AG08395 (cell line): ENCODE measurements at regions not wholly inside any gene's neighbourhood (a gene's known extent, or its start where the extent isn't known, plus 50 kb on each side); places are given as distances from the start of the nearest gene placed in this dataset.

Experiments
- DNase-seq: peaks from one replicate; pipeline ENCODE4 v3.0.0; 2012; ENCODE audit warnings: mixed read lengths, low spot score

DNA sequence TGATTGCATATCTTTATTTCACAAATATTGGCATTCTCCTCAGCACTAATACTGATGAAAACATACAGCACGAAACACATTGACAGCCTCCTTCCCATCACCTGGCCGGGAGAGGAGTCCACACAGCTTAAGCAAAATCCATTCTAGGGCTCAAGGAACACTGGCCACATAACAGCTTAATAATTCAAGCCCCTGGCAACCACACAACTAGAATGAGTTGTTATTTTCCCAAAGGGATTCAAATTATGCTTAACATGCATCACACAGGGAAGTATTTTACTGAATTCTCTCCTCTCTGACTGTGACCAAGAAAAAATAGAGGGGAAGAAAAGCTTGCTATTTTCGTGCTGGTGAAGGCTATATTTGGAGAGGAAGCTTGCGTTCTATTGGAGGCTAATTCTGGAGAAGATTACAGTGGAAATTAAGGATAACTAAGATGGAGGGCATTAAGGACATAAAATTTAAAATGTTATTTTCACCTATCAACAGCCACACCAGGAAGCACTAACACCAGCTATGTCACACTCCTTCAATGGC lies 198.5 kb downstream of the ADGRG6 start:
- peak; percentile 9 for DNase-seq

DNA sequence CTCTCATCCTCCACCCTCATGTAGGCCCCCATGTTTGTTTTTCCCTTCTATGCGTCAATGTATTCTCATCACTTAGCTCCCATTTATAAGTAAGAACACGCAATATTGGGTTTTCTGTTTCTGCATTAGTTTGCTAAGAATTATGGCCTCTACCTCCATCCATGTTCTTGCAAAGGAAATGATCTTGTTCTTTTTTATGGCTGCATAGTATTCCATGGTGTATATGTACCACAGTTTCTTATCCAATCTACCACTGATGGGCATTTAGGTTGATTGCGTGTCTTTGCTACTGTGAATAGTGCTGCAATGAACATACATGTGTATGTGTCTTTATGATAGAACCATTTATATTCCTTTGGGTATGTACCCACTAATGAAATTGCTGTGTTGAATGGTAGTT lies 200.0 kb downstream of the ADGRG6 start:
- no peak for DNase-seq

DNA sequence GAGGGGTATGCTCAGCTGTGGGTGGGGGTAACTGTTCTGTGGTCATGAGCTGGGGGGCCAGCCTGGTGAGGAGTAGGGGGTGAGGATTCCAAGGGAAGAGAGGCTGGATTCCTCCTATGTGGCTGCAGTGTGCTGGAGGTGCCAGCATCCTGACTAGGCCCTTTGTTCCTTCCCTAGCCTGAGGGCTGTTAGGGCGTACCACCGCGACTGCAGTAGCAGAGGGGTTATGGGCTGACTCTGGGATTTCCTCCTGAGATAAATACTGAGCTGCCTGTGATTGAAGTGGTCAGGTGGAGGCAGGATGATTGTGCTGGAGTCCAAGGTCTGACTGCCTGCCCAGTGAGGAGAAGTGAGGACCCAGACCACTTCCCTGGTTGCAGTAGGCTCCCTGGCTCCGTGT lies 205.3 kb downstream of the ADGRG6 start:
- DNase-seq, result no peak

DNA sequence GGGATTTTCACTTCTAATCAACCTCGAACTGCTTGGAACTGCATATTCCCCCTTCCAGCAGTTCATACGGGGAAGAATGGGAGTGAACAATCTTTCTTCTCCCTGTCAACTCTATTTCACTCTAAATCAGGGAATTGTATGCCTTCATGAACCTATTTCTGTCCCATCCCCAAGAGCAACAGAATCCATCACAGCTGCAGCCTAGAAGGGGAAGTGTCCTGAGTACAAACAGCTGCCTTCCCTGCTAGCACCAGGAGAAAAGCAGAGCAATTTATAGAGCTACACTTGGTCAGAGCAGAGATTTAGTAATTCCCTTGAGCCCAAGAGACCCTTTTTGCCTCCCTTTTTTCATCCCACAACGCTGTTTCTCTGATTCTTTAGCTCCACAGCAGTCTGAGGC lies 208.4 kb downstream of the ADGRG6 start:
- DNase-seq, result no peak

DNA sequence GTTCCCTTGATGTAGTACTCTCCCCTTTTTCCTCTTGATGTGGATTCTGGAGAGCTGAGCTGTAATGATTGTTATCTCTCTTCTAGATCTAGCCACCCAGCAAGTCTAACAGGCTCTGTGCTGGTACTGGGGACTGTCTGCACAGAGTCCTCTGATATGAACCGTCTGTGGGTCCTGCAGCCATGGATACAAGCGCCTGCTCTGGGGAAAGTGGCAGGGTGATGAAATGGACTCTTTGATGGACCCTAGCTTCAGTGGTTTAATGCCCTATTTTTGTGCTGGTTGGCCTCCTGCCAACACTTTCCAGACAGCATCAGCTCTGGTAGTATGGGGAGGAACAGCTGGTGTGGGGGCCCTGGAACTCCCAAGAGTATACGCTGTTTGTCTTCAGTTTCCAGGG lies 216.3 kb downstream of the ADGRG6 start:
- no peak for DNase-seq

DNA sequence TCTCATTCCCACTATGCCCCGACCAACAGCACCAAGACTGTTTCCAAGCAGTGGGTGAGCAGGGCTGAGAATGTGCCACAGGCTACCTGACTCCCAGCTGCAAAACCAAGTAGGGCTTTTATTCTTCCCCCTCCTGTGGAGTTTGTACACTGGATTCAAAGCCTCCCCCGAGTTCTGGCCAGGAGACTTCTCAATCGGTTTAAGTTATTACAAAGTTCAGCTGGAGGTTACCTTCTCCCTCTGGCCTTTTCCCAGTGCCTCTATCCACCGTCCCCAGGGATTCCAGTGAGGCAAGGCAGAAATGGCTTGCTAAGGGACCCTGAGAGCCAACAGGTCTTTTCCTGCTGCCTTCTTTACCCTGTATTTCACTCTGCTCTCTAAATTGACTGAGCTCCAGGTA lies 217.0 kb downstream of the ADGRG6 start:
- DNase-seq, result no peak

DNA sequence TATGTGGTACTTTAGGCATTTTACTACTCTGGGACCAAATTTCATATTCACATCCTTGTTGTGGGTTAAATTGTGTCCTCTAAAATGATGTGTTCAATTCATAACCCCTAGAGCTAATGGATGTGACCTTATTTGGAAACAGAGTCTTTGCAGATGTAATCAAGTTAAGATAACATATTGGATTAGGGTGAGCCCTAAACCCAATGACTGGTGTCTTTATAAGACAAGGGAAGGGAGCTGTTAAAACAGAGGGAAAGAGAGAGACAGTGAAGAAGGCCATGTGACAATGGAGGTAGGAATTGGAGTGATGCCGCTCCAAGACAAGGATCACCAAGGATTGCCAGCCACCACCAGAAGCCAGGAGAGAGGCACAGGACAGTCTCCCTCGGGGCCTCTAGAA lies 220.0 kb downstream of the ADGRG6 start:
- DNase-seq, result no peak

DNA sequence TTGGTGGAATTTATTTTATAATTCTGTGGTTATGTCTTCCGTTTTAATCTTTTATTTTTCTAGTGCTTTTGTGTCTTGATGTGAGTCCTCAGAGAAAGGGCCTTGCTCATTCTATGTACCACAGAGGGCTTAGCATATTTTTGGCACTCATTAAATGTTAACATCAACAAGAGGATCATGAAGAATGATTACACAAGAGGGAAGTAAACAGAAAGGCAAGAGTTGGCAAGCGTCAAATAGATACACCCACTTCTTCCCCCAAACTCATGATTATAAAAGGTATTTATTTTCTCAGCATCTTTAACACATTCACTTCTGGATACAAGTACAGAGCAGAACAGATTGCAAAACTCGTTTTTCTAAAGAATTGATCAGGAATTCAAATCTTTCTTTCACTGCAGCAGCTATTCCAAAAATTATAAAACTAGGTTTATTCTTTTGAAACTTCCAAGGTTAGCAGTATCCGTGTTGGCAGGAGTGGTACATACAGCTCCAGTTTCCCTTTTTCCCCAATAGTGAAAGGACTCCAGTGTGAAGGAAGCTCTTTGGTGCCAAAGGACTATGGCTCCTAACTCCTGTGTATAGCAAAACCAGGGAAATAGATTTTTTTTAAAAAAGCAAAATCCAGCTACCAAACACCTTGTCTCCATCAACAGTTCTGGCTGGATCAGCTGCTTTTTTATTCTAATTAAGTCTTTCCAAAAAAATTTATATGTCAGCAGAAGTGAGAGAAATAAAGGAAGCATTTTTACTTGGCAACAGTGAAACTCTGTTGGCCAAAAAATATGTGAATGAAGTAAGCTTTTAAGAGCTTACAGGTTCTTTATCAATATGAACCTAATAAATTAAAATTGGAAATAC lies 221.9 kb downstream of the ADGRG6 start:
- DNase-seq, result no peak

DNA sequence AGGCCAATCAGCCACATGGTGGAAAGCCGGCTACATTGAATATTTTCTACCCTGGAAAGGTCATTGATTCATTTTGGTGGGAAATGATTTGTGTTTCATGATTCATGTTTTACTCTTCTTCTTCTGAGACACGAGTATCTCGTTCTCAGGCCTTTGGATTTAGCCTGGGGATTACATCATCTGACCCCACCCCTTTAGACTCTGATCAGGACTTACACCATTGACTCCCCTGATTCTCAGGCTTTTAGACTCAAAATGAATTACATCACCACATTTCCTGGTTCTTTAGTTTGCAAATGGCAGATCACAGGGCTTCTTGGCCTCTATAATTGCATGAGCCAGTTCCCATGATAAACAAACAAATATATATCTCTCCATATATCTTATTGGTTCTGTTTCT lies 228.8 kb downstream of the ADGRG6 start:
- no peak for DNase-seq

DNA sequence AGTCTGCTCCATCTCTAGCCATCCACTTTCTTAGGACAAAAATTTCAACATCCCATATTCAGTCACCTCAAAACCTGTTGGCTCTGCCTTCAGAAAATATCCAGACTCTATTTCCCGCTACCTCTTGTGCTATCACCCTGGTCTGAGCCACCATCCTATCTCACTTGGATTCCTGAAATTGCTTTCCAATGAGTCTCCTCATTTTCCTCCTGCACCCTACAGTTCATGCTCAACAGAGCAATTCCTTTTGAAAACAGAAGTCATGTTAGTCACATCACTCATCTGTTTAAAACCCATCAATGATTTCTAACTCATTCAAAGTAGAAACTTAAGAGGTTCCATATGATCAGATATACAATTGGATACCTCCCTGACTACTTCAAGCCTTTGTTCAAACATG lies 229.9 kb downstream of the ADGRG6 start:
- no peak for DNase-seq

DNA sequence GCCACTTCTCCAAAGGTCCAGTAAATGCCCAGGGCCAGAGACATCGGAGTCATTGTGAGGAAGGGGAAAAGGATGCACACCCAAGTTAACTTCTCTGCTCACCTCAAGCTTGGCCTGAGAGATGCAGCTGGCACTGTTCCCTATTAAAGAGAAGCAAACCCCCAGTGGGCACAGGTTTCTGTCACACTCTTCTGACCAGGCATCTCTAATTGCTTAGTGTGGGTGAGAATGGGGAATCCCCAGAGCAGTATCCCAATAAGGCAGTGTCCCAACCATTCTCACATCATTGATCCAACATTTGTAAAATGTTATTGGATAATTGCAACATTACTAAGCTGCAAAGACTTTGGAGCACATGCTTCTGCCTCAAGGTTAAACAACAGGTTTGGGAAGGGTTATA lies 232.3 kb downstream of the ADGRG6 start:
- no peak for DNase-seq

DNA sequence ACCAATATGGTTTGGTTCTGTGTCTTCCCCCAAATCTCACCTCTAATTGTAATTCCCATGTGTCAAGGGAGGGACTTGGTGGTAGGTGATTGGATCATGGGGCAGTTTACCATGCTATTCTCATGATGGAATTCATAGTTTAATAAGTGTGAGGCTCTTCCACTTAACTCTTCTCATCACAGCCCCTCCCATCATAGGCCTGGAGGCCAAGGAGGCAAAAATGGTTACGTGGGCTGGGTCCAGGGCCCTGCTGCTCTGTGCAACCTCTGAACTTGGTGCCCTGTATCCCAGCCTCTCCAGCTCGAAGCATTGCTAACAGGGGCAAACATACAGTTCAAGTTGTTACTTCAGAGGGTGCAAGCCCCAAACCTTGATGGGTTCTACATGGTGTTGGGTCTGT lies 232.7 kb downstream of the ADGRG6 start:
- no peak for DNase-seq

DNA sequence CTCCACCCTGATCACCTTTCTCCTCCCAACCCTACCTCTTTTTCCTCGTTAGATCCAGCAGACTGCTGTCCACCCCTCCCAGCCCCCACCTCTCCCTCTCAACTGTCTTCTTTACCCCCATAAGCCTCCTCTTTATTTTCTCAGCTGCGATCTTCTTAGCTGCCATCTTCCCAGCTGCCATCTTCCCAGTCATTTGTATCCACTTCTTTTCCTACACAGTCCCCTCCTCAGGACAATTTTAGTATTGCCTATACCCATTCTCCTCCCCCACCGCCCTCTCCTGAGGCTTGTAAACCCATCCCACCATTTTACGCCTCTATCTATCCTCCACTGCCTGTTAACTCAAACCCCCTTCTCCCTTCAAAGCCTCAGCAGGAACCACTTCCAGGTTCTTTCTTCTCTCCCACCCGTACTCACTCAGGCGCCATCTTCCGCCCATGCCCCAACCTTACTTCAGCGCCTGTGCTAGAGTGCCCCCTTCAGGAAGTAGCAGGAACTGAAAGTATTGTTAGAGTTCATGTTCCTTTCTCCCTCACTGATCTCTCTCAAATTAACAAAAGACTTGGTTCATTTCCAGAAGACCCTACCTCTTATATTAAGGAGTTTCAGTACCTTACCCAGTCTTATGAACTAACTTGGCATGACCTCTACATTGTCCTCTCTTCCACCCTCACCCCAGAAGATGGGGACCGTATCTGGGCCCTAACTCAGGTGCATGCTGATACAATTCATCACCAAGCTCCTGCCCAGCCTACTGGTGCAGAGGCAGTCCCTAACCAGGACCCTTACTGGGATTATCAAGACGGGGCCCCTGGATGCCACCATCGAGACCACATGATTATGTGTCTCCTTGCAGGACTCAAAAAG lies 236.0 kb downstream of the ADGRG6 start:
- no peak for DNase-seq

DNA sequence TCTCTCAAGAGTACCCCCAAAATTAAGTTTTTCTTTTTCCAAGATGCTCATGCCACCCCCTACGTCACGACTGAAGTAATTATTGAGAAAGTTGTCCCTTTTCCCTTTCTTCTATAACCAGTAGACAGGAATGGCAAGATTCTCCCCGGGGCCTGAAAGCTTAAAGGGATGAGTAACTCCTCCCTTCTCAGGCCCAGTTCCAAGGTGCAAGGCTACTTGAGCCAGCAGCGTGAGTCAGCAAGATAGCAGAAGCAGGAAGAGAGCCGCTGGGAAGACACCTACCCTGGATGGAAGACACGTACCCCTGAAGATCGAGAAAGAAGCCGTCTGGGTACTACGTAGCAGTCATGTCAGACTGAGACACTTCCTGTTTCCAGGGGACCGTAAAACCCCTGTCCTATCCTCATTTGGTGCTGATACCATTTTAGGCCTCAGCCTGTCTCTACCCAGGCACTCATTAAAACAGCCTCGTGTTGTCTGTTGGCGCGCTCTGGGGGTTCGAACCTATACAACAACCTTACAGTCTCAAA lies 241.0 kb downstream of the ADGRG6 start:
- DNase-seq, result peak; percentile 25

DNA sequence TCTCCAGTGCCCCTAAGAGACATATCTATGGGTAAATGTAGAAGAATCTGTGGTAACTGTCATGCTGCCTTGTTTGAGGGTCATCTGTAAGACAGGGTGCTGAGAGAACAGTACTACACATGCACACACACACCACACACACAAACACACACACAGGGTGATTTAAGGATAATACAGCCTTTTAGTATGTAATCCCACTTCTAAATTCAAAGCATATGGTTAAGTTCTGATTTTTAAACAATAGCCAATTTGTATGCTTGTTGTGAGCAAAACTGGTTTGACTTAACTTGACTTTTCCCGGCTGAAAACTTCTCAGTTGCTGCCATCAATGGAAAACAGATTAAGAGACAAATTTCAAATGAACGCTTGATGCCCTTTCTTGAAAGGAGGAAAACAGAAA lies 241.8 kb downstream of the ADGRG6 start:
- no peak for DNase-seq

DNA sequence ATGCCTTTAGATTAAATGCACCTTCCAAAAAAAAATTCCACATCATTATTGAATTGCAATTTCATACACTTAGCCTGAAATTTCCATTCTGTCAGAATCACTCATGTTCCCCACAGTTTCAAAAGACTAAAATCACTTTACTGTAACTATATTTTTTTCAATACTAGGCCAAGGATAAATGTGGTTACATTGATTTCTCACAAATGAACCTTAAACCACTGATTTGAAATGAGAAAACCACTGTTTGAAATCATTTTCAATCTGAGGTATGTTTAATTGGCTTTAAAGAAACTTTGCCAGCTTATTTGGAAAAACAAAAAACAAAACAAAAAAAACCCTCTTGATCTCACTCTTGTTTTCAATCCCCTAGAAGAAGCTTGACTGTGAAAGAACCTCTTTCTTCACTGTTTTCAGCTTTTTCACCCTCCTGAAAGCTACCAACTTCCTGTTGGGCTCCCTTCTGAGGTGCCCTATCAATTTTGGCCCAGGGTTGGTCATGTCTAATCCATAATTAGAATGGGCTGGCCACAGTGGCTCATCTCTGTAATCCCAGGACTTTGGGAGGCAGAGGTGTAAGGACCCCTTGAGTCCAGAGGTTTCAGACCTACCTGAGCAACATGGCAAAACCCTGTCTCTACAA lies 242.5 kb downstream of the ADGRG6 start:
- no peak for DNase-seq

DNA sequence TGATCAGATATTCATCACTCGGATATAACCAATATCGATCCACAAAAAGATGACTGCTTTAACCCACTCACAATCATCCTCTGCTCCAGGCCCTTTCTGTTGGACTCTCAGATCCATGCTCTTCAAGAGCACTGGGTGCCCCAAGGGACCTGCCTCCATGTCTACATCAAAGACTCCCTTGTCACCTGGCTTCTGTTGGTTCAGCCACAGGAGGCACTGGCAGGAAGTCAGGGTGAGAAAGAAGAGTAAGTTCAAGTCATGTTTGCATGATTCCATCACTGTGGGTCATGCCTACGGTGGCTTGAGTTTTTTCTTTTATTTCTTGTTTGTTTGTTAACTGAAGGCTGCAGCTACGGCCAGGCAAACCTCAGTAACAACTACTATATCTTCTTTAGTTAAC lies 243.3 kb downstream of the ADGRG6 start:
- DNase-seq, result no peak

DNA sequence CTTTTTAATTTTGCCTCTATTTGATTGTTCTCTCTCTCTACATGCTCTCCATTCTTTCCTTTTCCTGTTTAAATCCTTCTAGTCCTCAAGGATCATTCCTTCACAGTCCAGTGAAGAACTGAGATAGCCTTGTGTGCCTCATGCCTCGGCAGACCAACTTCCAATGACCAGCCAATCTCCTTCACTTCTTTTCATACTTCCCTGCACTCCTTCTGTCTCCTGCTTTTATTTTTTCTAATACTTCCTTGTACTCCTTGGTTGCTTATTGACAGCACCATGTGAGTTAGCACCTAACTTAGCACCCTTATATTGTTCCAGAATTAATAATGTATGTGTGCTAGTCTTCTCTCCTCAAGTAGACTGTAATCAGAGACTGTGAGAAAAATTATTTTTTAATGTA lies 246.8 kb downstream of the ADGRG6 start:
- no peak for DNase-seq

DNA sequence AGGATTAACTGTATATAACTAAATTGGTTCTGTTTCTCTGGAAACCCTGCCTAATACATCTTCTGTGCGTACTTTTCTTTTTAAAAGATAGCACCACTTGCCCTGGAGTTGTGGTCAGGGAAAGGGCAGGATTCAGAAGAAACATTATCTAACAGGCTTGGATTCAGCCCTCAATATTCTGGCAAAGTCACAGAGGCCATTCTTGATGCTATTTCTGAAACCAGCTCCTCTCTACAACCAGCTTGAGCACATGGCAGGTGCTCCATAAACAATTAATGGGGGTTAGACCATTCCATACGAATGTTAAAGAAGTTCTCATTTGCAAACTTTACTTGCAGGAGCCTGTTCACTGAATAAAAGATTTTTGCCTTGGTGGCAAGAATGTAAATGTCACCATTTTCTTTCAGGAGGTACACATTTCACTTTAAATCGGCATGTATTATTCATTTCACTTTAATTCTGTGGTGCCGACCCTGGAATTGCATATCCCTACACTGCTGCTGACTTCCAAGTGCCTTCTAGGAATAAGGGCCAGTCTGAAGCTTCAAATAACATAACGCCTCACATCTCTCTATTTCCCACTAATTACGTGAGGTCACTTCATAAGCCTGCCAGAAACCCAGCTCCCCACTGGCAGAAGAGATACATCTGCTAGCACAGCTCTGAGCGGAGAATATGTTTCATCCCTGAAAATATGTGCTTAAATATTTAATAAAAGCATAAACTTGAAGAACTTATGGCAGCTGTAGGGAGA lies 248.7 kb downstream of the ADGRG6 start:
- DNase-seq, result no peak

DNA sequence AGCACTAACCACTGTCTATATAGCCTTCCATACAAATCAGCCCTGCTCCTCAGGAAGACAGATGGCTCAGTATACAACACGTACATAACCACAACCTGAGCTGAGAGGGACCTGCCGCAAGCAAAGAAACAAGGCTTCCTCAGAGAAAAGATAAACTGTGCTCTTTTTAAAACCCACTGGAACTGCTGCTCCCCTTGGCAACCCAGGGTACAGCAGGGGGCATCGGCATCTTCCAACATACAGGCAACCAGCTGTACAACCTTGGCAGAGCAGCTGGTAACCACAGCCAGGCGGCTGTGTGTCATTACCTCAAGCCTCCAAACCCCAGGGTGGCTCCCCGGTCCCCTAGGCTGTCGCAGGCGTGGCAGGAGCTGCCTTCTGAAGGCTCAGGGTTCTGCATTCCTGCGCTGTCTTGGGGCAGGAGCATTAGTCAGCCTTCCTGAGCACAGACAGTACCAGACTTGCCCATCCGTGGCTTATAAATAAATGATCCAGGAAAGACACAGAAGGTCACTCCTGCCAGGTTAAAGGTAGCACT lies 249.5 kb downstream of the ADGRG6 start:
- DNase-seq, result peak; percentile 33

DNA sequence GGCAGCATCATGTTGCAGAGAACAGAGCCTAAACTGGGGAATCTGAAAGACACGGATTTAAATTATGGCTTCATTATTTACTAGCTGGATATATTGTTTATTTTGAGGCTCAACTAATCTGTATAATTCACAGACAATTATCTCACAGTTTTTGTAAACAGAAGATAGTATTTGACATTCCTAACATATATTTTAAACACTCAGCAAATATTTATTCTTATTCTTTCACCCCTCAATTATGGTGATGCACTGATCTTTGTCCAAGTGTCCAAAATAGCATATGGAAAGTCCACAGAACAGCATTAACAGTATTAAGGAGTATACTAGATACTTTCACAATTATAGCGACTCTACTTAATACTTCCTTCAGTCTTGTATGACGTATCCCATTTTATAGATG lies 257.0 kb downstream of the ADGRG6 start:
- DNase-seq, result no peak
